AG09319 (cell line): ENCODE measurements at regions not wholly inside any gene's neighbourhood (a gene's known extent, or its start where the extent isn't known, plus 50 kb on each side); places are given as distances from the start of the nearest gene placed in this dataset.

Experiments
- DNase-seq: peaks from one replicate; pipeline ENCODE4 v3.0.0-alpha.2; 2010; ENCODE audit warnings: low read depth; ENCODE audit errors: extremely low read depth
- CTCF ChIP-seq: IDR thresholded peaks from 2 replicates; pipeline ENCODE4 v1.5.1; 2011; ENCODE audit warnings: low read depth, mild to moderate bottlenecking, inconsistent platforms, low read length, moderate library complexity

GRCh38 chr14:54046250-54046649 is 89.6 kb upstream of the BMP4 start:
- DNase-seq: no peak
- TF ChIP-seq CTCF: no peak

DNA sequence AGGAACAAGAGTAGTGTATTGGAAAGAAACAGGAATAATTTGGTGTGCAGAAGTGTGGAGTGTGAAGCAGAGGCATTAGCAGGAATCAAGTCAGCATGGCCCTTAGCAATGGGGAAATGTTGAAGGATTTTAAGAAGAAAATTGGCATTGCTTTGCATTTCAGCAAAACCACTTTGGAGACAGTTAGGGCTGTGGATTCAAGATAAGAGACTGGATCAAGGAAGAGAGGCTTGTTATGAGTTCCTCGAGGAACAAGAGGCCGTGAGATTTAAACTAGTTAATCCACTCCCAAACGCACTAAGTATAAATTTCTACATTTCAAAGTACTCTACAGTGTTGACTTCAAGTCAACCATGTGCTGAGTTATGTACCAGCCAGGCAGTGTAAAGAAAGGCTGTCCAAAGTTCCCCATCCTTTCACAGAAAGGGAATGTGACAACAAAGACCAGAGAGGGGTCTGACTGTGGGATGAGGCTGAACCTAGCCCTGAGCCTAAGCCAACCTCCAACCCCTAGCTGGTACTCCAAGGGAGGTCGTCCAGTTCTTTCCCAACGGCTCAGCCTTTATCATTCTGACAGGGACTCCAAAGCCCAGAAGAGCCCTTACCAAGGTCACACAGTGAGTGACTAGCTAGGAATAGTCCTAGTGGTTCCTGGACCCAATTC is 91.2 kb upstream of the BMP4 start:
- no peak for TF ChIP-seq CTCF
- DNase-seq: no peak

DNA sequence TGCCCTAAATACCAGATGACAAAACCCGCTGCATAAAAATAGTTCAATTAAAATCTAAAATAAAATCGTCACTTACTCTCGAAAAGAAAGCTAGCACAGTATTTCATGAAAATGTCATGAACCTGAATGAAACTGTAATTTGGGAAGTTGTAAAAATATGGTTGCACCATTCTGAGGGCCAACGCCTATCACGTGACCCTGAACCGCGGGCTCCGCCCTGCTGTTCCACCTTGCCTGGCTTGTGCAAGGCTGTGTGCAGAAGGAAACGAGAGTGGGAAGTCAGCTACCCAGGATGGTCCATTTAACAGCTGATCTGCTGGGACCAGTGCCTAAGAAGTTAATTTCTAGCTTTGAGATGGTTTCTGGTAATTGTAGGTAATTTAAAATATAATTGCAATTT is 91.7 kb upstream of the BMP4 start:
- no peak for TF ChIP-seq CTCF
- no peak for DNase-seq

DNA sequence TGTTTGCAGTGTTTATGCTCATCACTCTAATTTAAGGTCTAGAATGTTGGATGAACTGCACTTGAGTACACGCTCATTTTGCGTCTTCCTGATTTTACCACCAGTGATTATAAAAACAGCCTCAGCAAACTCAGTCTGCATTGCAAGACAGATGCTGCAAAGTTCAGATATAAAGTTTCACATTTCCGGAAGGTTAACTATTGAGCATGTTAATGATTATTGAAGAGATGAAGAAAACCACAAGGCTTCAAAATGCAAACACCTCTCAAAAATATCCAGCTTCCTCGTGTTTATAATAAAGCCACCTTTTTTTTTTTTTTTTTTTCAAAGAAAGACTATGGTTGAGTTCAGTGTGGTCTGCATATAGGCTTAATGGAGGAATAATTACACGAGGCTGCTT is 92.1 kb upstream of the BMP4 start:
- DNase-seq: no peak
- TF ChIP-seq CTCF: no peak

- DNase-seq: no peak
- TF ChIP-seq CTCF: no peak
Measured at GRCh38 chr14:54050759-54051158, 94.1 kb upstream of the BMP4 start.

DNA sequence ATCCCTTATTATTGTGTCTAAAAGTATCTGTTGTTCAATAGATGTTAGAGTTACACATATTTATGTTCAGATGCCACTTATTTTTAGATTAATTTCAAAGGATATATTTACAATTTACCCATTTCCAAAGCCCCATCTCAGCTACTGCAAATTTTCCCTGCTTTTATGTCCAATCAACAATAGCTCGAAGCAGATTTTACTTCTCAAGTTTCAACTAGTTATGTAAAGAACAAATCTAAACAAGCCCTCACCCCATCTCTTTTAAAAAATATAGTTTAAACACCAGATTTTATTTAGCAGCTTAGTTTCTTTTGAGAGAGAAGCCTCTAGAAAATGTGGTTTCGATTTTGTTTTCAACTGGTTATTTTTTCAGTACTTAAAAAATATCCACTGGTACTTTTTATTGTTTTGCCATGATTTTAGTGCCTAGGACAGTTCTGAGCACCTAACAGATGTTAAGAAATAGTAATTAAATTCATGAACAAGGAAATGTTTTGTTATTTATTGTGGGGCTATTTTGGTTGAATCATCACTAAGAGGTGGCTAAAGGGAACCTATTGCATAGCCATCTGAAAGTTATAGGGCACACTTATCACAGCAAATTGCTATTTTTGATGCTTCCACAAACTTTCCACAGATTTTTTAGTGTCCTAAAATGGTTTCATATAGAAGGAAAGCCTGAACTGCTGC is 96.2 kb upstream of the BMP4 start:
- no peak for TF ChIP-seq CTCF
- DNase-seq: no peak

DNA sequence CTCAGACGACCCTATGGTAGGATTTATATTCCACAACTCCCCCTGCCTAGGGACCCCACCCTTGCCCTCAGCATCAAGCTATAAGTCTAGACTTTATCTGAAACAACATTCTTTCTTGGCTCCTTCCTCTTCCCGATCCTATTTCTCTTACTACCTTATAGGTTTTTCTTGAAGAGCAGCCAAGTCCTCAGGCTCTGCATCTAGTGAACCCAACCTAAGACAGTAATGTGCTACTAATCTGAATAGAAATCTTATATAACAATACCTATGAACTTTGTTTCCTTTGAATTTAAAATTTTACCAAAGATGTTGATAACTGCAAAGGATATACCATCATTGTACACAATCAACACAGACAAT is 96.7 kb upstream of the BMP4 start:
- no peak for DNase-seq
- no peak for TF ChIP-seq CTCF
